Inferior parietal cortex (tissue), 1 donor: ENCODE measurements at regions not wholly inside any gene's neighbourhood (a gene's known extent, or its start where the extent isn't known, plus 50 kb on each side); places are given as distances from the start of the nearest gene placed in this dataset.
A peak's percentile ranks its signal among the peaks of the same experiment; 100 is the strongest.
"Not testable (repeated sequence)": the region's sequence is repeated elsewhere in the genome, so short reads cannot be mapped to it uniquely, and the experiment has no call there.

Source experiments
- DNase-seq: peaks from one replicate; pipeline ENCODE4 v3.0.0-alpha.2; 2016; ENCODE audit errors: extremely low spot score

DNA sequence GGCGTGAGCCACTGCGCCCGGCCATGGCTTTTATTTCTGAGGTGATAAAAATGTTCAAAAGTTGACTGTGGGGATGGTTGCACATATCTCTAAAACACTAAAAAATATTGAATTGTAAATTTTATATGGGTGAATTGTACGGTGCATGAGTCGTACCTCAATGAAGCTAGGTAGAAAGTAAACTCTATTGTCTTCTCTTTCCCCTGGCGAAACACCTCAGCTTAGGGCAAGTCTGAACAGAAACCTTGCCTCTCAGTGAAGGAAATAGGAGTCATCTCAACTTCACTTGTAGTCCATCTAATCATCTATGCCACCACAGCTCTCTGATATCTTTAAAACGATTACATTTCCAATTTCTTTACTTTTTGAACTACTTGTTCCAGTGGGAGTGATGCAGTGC, 309.6 kb downstream of the SPATA31A1 start:
- DNase-seq: not testable (repeated sequence)

DNA sequence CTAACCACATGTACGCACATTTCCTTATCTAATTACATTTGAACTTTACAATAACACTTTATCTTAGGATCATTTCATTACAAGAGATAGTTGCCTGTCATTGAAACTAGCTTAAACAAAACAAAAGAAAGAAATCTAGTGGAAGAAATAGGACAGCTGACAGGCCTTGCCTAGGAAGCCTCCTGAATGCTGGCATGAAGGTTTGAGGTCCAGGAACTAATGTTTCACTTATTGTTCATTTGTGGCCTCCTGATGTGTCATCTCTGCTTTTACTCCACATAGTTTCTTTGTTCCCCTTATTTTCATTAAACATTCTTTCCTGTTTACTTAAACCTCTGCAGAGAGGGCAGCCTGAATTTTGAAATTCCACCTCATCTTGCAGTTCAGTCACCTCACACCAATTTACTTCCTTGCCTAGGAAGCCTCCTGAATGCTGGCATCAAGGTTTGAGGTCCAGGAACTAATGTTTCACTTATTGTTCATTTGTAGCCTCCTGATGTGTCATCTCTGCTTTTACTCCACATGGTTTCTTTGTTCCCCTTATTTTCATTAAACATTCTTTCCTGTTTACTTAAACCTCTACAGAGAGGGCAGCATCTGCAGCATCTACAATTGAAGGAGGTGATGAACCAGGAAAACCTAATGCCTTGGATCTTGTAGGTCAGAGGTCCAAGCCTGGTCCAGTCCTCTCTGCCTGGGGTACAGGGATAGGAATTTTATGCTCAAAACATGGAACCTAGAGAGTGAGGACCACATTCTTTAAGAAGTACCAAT, 319.2 kb downstream of the SPATA31A1 start:
- DNase-seq: not testable (repeated sequence)

DNA sequence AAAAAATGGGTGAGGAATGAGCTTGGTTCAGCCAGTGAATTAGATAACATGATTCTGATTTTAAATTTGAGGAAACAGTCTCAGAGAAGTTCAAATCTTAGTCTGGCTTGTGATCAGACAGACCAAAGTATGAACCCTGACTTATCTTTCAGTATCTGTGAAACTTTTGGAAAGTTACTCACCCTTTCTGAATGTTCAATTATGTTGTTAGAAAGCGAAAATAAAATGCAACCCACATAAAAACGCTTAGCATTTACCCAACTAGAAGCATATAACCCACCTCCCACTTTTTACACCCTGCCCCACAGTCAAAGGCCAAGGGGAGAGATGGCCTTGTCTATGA, 319.7 kb downstream of the SPATA31A1 start:
- not testable (repeated sequence) for DNase-seq

DNA sequence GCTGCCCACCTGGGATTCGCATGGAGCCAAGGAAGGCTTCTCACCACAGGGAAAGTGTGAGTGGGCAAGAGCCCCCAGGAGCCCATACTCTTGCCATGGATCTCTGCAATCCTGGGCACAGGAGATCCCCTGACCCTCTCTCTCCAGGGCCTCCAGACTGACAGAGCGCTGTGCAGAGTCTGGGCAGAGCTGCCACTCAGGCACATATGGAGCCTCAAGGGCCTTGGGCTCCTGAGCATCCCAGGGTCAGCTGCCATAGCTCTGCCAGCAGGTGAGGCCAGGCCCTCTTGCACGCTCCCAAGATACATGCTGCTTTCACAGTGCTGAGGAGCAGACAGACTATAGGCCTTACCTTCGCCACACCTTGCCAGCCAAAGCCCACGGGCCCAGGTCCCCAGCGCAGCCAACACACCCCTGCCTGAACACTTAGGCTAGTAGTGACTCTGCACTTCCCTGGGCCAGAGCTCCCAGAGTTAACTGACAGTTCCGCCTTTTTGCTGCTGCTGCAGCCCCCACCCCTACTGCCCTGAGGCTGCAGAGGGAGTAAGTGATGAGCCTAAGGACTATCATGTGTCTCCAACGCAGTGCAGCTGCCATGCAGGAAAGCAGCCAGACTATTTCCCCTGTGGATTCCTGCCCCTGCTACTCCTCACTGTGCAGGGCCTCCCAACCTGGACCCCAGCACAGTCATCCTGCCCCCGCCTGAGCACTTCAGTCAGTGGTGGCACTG, 323.2 kb downstream of the SPATA31A1 start:
- DNase-seq: not testable (repeated sequence)

DNA sequence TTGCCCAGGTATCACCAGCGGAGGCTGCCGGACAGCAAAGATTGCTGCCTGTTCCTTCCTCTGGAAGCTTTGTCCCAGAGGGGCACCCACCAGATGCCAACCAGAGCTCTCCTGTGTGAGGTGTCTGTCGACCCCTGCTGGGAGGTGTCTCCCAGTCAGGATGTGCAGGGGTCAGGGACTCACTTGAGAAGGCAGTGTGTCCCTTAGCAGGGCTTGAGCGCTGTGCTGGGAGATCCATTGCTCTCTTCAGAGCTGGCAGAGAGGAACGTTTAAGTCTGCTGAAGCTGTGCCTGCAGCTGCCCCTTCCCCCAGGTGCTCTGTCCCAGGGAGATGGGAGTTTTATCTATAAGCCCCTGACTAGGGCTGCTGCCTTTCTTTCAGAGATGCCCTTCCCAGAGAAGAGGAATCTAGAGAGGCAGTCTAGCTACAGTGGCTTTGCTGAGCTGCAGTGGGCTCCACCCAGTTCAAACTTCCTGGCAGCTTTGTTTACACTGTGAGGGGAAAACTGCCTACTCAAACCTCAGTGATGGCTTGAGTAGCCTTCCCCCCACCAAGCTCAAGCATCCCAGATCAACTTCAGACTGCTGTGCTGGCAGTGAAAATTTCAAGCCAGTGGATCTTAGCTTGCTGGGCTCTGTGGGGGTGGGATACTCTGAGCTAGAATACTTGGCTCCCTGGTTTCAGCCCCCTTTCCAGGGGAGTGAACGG, 325.4 kb downstream of the SPATA31A1 start:
- not testable (repeated sequence) for DNase-seq

DNA sequence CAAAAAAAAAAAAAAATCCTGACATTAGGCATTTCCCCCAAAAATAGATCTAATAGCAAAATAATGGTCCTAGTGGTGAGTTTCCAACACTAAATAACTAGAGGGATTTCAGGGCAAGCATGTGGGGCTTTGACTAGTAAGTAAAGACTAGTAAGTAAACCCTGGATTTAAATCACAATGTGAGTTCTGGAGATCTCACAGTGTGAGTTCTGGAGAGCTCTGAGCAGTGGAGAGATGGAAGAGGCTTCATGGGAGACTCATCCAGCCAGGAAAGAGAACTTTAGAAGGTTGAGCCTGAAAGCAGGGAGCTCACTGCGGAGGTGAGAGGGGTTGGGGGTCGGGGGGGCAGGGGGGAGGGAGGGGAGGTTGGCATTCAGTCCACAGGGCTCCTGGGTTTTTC, 373.4 kb downstream of the SPATA31A1 start:
- DNase-seq: not testable (repeated sequence)

DNA sequence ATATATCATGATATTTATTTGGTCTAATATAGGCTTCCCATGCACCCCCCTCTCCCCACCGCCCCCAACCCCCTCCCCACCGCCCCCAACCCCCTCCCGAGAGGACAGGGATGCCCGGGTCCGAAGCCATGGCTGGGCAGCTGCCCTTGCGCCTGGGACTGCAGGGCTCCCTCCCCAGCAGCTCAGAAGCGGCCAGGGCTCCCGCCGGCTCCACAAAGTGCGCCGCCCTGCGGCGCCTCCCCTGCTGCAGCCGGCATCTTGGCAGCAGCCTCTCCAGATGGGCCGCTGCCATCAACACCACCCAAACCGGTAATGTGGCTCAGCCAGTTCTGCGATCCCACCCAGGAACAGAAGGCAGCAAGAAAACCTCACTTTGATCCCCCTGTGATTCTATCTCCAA, 389.4 kb downstream of the SPATA31A1 start:
- not testable (repeated sequence) for DNase-seq

DNA sequence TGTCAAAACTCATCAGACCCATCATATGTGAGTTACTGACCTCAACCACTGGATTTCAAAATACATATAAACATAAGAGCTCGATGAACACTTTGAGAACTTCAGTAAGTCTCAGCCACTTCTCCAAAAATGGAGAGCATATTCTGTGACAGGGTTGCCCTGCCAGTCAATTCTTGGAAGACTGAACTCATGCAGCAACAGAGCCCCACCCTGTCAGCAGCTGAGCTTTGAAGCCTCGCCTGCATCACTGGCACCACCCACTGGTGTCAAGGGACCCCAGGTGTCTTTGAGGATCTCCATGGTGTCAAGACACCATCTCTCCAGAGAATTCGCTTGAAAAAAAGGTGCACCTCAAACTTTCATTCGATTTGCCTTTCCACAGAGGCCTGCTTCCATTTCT, 420.1 kb downstream of the SPATA31A1 start:
- not testable (repeated sequence) for DNase-seq

DNA sequence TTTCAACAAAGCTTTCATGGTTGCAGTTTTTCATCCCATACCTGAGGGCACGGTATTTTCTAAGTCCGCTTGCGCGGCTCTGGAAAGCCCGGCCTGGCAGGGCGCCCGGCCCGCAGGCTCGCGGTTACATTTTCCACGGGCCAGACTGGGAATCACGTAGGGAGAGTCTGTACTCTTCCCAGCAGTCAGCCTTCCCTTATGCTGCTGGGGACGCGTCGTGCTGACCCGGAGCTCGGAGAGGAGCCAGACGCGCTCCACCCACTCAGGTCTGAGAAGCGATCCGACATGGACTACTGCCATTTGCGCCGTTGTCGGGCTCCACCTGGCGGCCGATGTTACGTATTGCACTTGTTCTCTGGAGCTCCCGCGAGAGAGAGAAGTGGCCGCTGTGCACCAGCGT, 435.9 kb downstream of the SPATA31A1 start:
- not testable (repeated sequence) for DNase-seq

DNA sequence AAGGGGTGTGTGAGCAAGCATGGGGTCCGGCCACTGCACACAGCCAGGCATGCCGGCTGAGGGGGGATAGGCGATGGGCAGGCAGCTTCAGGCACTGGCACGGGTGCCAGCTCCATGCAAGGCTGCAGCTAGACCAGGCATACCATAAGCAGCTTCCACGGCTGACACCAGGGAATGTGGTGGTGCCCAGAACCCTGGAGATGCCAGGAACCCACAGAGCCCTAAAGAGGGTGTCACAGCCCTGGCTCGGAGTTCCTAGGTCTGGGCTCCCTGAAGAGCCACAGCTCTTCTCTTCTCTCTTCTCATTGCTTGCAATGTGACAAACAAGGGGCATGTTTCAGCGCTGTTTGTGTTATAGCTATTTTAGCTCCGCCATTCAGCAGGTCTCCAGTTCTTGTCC, 442.5 kb downstream of the SPATA31A1 start:
- not testable (repeated sequence) for DNase-seq

DNA sequence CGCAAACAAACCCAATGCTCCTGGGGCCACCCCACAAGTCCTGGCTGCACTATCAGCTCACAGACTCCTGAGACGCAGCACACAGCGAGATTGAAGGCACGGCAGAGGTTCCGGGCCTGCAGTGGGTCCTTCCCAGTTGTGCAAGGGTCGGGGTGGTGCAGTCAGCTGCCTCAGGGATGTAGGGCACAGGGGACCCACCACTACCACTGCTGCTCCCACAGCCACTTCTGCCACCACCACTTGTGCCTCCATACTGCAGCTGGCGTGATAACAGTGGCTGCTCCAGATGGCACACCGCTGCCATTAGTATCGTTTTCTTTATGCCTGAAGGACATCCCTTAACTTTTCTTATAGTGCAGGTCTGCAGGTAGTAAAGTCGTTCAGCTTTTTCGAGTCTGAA, 443.8 kb downstream of the SPATA31A1 start:
- not testable (repeated sequence) for DNase-seq

DNA sequence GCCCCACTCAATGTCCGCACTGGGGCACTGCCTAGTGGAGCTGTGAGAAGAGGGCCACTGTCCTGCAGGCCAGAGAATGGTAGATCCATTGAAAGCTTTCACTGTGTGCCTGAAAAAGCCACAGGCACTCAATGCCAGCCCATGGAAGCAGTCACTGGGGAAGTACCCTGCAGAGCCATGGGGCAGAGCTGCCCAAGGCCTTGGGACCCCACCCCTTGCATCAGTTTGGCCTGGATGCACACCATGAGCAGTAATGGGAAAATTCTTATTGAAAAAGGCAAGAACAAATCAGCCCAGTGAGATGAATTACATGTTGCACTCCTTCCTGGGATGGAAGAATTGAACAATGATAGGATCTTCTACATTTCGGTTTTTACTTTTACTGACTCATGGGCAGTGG, 447.1 kb downstream of the SPATA31A1 start:
- DNase-seq: not testable (repeated sequence)

DNA sequence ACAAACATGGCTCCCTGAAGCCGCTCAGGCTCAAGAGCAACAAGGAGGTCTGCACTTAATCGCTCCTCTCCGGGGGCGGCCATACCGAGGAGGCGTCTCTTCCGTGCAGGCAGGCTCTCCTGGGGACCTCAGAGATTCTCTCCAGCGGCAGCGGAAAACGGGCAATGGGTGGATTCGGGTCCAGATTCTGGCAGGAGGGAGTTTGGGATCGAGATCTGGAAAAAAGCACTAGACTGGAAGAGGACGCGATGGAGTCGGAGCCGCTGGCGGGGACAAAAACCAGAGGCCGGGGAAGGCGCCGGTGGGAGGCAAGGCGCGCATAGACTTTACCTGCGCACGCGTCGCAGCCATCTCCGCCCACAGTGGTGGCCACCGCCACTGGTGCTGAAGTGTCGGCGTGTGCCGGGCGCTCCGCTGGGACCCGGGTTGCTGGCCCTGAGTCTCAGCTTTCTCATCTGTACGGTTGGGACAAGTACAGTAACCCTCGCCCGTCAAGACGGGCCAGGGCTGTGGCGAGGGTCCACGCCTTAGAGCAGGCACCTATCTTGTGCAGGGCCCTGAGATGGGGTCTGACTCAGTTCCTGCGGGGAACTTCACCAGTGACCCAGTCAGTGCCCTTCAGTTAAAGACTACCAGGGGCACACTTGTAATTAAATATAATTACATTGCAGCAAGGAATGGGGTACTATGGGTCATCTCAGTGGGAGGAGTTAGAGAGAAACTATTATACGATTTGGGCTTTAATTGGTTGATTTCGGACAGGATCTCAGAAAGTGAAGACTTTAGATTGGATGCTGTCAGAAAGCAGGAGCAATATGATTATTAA, 454.1 kb downstream of the SPATA31A1 start:
- DNase-seq: peak; percentile 28

DNA sequence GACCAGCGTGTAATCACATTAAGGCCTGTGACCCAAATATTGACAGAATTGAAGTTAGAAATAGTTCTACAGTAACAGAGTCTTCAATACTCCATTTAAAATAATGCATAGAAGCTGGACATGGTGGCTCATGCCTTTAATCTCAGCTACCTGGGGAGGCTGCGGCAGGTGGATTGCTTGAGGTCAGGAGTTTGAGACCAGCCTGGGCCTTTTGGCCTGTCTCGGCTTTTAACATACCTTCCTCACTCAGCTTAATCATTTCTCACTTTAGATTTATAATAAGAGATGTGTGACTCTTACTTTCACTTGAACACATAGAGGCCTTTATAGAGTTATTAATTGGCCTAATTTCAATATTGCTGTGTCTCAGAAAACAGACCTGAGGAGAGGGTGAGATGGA, 454.9 kb downstream of the SPATA31A1 start:
- DNase-seq: not testable (repeated sequence)

DNA sequence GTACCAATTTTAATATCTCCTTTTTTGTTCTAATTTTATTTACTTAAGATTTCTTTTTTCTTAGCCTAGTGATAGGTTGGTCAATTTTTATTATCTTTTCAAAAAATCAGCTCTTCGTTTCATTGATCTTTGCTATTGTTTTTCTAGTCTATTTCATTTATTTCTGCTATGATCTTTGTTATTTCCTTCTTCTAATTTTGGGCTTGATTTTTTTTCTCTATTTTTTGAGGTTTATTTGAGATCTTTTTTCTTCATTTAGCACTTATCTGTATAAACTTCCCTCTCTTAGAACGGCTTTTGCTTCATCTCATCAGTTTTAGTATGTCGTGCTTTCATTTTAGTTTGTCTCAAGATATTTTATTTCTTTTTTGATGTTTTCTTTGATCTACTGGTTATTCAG, 456.1 kb downstream of the SPATA31A1 start:
- DNase-seq: peak; percentile 1

DNA sequence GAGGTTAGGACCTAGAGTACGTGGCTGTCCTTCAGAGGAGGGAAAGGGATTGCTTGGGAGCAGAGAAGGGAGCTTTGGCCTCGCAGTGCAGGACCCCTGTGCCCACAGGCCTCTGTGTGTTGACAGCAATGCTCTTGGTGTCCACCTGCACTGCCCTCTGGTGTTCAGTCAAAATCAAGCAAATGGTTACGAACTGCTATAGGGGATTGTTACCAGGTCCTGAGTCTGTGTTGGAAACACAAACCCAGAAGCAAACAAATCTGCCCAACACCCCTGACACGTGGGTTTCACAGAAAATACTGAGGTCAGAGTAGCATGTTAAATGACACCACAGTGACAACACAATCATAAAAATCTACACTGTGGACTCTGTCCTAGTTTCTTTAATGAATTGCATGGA, 473.0 kb downstream of the SPATA31A1 start:
- DNase-seq: not testable (repeated sequence)
